ENCODE measurements at regions not wholly inside any gene's neighbourhood (a gene's known extent, or its start where the extent isn't known, plus 50 kb on each side); places are given as distances from the start of the nearest gene placed in this dataset.

DNA sequence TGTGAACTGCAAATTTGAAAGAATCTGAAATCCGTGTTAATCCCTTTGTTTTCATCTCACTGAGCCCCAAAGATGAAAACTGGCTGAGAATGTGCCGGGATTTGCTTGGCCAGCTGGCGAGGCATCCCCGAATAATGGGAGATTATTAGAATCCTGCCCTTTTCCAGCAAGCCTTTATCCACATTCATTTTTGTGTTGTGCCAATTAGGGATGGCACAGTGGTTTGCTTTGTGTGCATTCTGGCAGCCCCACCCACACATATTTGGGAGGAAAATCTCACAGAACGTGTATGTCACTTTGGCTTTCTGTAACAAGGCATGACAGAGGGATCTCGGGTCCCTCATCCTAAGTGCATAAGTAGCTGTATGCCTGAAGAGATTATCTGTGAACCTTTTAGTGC, 405.8 kb upstream of the FAM98A start:
- Histone ChIP-seq H3K36me3 (ENCODE audit: low read length) (no peaks in the 10 kb centered on the region), H3K27ac (ENCODE audit: low read depth, low read length) (no peak overlapping the region), H3K4me2 (ENCODE audit: low read depth, low read length, poor library complexity, severe bottlenecking) (no peak overlapping the region), H3F3A (ENCODE audit: insufficient read depth) (no peaks in the 10 kb centered on the region), H3K79me2 (ENCODE audit: insufficient read depth, low read length) (no peaks in the 10 kb centered on the region), H2AFZ (ENCODE audit: low read depth, low read length, severe bottlenecking) (no peak overlapping the region), H4K20me1 (ENCODE audit: low read depth, low read length) (no peaks in the 10 kb centered on the region), H3K9me2 (replicated peaks; ENCODE audit: insufficient read depth, low read length) (no peaks in the 10 kb centered on the region), H3K9ac (ENCODE audit: low read length) (no peak overlapping the region), H3K9me3 (ENCODE audit: insufficient read depth, low read length) (no peaks in the 10 kb centered on the region), H3K4me3 (ENCODE audit: insufficient read depth, low read length, poor library complexity, severe bottlenecking) (no peak overlapping the region), H3K27me3 (ENCODE audit: low read length) (peaks cover 1% of the 10 kb centered on the region; the same call in 1 of the 2 replicates)
- TF ChIP-seq EZH2phosphoT487 (conservative IDR thresholded peaks at IDR 0.05; ENCODE audit: low read length): no peak
- TF ChIP-seq, protein P1, sequence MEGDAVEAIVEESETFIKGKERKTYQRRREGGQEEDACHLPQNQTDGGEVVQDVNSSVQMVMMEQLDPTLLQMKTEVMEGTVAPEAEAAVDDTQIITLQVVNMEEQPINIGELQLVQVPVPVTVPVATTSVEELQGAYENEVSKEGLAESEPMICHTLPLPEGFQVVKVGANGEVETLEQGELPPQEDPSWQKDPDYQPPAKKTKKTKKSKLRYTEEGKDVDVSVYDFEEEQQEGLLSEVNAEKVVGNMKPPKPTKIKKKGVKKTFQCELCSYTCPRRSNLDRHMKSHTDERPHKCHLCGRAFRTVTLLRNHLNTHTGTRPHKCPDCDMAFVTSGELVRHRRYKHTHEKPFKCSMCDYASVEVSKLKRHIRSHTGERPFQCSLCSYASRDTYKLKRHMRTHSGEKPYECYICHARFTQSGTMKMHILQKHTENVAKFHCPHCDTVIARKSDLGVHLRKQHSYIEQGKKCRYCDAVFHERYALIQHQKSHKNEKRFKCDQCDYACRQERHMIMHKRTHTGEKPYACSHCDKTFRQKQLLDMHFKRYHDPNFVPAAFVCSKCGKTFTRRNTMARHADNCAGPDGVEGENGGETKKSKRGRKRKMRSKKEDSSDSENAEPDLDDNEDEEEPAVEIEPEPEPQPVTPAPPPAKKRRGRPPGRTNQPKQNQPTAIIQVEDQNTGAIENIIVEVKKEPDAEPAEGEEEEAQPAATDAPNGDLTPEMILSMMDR (IDR thresholded peaks at IDR 0.05; ENCODE audit: insufficient read depth, low read length, poor library complexity, severe bottlenecking): no peak

DNA sequence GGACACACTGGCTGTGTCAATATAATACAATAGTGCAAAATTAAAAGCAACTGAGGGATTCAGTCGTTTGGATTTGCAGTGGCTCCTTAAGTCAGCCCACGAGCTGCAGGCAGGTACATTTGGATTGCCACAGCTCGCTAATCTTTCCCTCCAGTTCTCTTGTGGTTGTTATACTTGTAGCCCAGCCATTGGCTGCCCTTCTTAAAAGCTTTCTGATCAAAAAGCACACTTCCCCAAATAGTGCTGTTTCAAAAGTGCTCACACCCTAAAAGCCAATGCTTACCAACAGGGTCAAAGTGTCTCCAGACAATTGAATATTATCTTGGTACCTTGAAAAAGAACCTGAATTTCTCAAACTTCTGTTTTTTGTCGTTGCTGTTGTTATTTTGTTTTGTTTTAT, 404.7 kb upstream of the FAM98A start:
- Histone ChIP-seq H3K27ac (ENCODE audit: low read depth, low read length) (no peak overlapping the region), H3K9me3 (ENCODE audit: insufficient read depth, low read length) (no peaks in the 10 kb centered on the region), H2AFZ (ENCODE audit: low read depth, low read length, severe bottlenecking) (no peak overlapping the region), H3K27me3 (ENCODE audit: low read length) (peaks cover 3% of the 10 kb centered on the region; the same call in 1 of the 2 replicates), H3K9me2 (replicated peaks; ENCODE audit: insufficient read depth, low read length) (no peaks in the 10 kb centered on the region), H4K20me1 (ENCODE audit: low read depth, low read length) (no peaks in the 10 kb centered on the region), H3K4me3 (ENCODE audit: insufficient read depth, low read length, poor library complexity, severe bottlenecking) (no peak overlapping the region), H3K36me3 (ENCODE audit: low read length) (no peaks in the 10 kb centered on the region), H3K4me2 (ENCODE audit: low read depth, low read length, poor library complexity, severe bottlenecking) (no peak overlapping the region), H3K79me2 (ENCODE audit: insufficient read depth, low read length) (no peaks in the 10 kb centered on the region), H3F3A (ENCODE audit: insufficient read depth) (no peaks in the 10 kb centered on the region), H3K9ac (ENCODE audit: low read length) (no peak overlapping the region)
- TF ChIP-seq EZH2phosphoT487 (conservative IDR thresholded peaks at IDR 0.05; ENCODE audit: low read length): no peak
- TF ChIP-seq, protein P1 (IDR thresholded peaks at IDR 0.05; ENCODE audit: insufficient read depth, low read length, poor library complexity, severe bottlenecking): no peak

DNA sequence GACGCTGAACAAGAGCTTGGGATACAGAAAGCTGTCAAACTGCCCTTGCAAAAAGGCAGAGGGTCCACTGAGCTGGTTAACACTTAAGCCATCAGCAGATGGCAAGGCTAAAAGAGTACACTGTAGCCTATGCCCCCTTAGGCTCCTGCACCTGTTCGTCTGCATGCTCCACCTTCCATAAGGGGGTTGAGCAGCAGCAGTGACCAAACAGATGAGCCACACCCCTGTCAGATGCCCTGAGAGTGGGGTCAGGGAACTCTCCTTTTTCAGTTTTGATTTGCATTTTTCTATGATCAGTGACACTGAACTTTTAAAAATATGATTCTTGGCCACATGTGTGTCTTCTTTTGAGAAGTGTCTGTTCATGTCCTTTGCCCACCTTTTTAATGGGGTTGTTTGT, 402.5 kb upstream of the FAM98A start:
- TF ChIP-seq, protein P1 (IDR thresholded peaks at IDR 0.05; ENCODE audit: insufficient read depth, low read length, poor library complexity, severe bottlenecking): no peak
- Histone ChIP-seq H3K4me3 (ENCODE audit: insufficient read depth, low read length, poor library complexity, severe bottlenecking) (no peak overlapping the region), H3K27ac (ENCODE audit: low read depth, low read length) (no peak overlapping the region), H3K9ac (ENCODE audit: low read length) (no peak overlapping the region), H3K79me2 (ENCODE audit: insufficient read depth, low read length) (no peaks in the 10 kb centered on the region), H3K9me3 (ENCODE audit: insufficient read depth, low read length) (no peaks in the 10 kb centered on the region), H3F3A (ENCODE audit: insufficient read depth) (no peaks in the 10 kb centered on the region), H3K4me2 (ENCODE audit: low read depth, low read length, poor library complexity, severe bottlenecking) (no peak overlapping the region), H3K36me3 (ENCODE audit: low read length) (no peaks in the 10 kb centered on the region), H2AFZ (ENCODE audit: low read depth, low read length, severe bottlenecking) (no peak overlapping the region), H3K27me3 (ENCODE audit: low read length) (peaks cover 3% of the 10 kb centered on the region; the same call in 1 of the 2 replicates), H3K9me2 (replicated peaks; ENCODE audit: insufficient read depth, low read length) (no peaks in the 10 kb centered on the region), H4K20me1 (ENCODE audit: low read depth, low read length) (no peaks in the 10 kb centered on the region)

All from SU-DHL-6 (cell line).